ENCODE measurements at regions not wholly inside any gene's neighbourhood (a gene's known extent, or its start where the extent isn't known, plus 50 kb on each side); places are given as distances from the start of the nearest gene placed in this dataset.

DNA sequence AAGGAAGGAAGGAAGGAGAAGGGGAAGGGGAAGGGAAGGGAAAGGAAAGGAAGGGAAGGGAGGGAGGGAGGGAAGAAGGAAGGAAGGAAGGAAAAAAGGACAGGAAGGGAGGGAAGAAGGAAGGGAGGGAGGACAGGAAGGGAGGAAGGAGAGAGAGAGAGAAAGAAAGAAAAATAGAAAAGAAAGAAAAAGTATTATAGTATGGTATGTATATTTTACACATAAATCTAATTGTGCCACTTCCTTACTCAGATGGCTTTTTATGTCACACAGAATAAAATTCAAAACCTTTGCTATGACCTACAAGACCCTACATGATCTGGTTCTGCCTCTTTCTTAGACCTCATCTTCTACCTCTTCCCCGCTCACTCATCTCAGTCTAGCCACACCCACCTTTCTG lies 1016.9 kb upstream of the AUTS2 start:
- TF ChIP-seq Cebpa-rat (IDR thresholded peaks at IDR 0.05), result no peak
- Histone ChIP-seq H3K36me3 (no peaks in the 10 kb centered on the region), H3K4me1 (no peaks in the 10 kb centered on the region), H3K9ac (no peak overlapping the region), H3K4me2 (no peak overlapping the region), H4K20me1 (no peaks in the 10 kb centered on the region), H3K27ac (no peak overlapping the region), H3K9me3 (replicated peaks in 1 of 11) (peaks cover 12 to 32% (median 21%) of the 10 kb centered on the region in 11 experiments; a peak in 20 of 22 replicates), H3K27me3 (no peaks in the 10 kb centered on the region), H3K4me3 (no peak overlapping the region)

GRCh38 chr7:68587599-68587998 lies 1010.7 kb upstream of the AUTS2 start:
- Histone ChIP-seq H3K4me1 (no peaks in the 10 kb centered on the region), H3K9me3 (replicated peaks in 1 of 11) (peaks cover 0 to 6% (median 0%) of the 10 kb centered on the region in 11 experiments; a peak in 4 of 22 replicates), H3K36me3 (no peaks in the 10 kb centered on the region), H4K20me1 (no peaks in the 10 kb centered on the region), H3K9ac (no peak overlapping the region), H3K4me3 (no peak overlapping the region), H3K27ac (no peak overlapping the region), H3K4me2 (no peak overlapping the region), H3K27me3 (no peaks in the 10 kb centered on the region)
- TF ChIP-seq Cebpa-rat (IDR thresholded peaks at IDR 0.05), result no peak

DNA sequence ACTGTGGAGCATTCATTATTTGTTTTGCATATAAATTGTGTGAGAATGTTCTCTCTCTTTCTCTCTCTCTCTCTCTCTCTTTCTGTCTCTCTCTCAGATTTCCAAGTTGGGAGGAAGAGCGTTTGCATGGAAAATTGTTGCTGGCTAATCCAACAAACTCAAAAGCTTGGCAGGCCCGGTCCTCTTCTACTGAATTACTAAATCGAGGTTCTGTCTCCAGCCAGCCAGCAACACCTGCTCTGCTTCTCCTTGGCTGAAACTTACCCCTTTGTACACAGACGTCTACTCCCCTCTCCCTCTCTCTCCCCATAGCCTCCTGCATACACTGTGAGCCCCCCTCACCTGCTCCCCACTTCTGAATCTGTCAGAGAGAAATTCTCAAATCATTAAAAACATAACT lies 996.4 kb upstream of the AUTS2 start:
- no peak overlapping the region for H3K9ac ChIP-seq
- no peak overlapping the region for H3K4me3 ChIP-seq
- no peaks in the 10 kb centered on the region; a peak in 1 of 20 replicates for H3K4me1 ChIP-seq
- H4K20me1 ChIP-seq, result no peaks in the 10 kb centered on the region
- no peak for TF ChIP-seq Cebpa-rat (IDR thresholded peaks at IDR 0.05)
- no peak overlapping the region for H3K4me2 ChIP-seq
- H3K27ac ChIP-seq, result no peak overlapping the region
- H3K9me3 ChIP-seq (replicated peaks in 1 of 11), result peaks cover 6 to 12% (median 9%) of the 10 kb centered on the region in 11 experiments; a peak in 19 of 22 replicates
- H3K36me3 ChIP-seq, result no peaks in the 10 kb centered on the region
- no peaks in the 10 kb centered on the region for H3K27me3 ChIP-seq

GRCh38 chr7:68604541-68604940 lies 993.7 kb upstream of the AUTS2 start:
- Histone ChIP-seq H3K9ac (no peak overlapping the region), H3K9me3 (replicated peaks in 1 of 11) (peaks cover 29 to 37% (median 33%) of the 10 kb centered on the region in 11 experiments), H3K27me3 (no peaks in the 10 kb centered on the region), H4K20me1 (no peaks in the 10 kb centered on the region), H3K27ac (no peak overlapping the region), H3K36me3 (peaks cover 0 to 4% (median 0%) of the 10 kb centered on the region in 11 experiments; a peak in 1 of 22 replicates), H3K4me2 (no peak overlapping the region), H3K4me1 (no peaks in the 10 kb centered on the region; a peak in 1 of 20 replicates), H3K4me3 (no peak overlapping the region)
- no peak for TF ChIP-seq Cebpa-rat (IDR thresholded peaks at IDR 0.05)

DNA sequence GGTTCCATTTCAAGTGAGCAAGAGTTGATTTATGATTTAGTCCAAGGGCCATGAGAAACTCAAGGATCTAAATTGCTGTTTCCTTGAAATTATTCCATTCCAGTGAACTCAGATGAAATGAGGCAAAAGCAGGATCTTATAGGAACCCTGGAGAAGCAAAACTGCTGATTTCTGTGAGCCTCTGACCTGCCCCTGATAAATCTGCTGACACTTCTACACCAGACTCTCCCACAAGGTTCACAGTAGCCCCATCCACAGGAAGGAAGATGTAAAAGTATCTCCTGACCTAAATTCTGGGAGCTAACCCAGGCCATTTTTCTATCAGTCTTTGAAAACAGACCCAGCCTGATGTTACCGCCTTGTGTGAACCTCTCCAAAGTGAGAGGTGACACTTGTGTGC lies 987.6 kb upstream of the AUTS2 start:
- H3K9ac ChIP-seq, result no peak overlapping the region
- no peak for TF ChIP-seq Cebpa-rat (IDR thresholded peaks at IDR 0.05)
- no peak overlapping the region for H3K27ac ChIP-seq
- H3K9me3 ChIP-seq (replicated peaks in 1 of 11), result peaks cover 29 to 57% (median 41%) of the 10 kb centered on the region in 11 experiments
- peaks cover 0 to 4% (median 0%) of the 10 kb centered on the region in 11 experiments; a peak in 1 of 22 replicates for H3K36me3 ChIP-seq
- H4K20me1 ChIP-seq, result no peaks in the 10 kb centered on the region
- no peaks in the 10 kb centered on the region for H3K27me3 ChIP-seq
- H3K4me2 ChIP-seq, result no peak overlapping the region
- no peaks in the 10 kb centered on the region for H3K4me1 ChIP-seq
- H3K4me3 ChIP-seq, result no peak overlapping the region

- Histone ChIP-seq H3K9me3 (replicated peaks in 1 of 11) (peaks cover 9 to 49% (median 25%) of the 10 kb centered on the region in 11 experiments), H3K27ac (no peak overlapping the region), H3K9ac (no peak overlapping the region), H3K36me3 (0 out of 22 replicates have a peak, but pooled peaks cover 0 to 4% (median 0%) of the 10 kb centered on the region in 11 experiments), H3K4me3 (no peak overlapping the region), H3K4me1 (no peaks in the 10 kb centered on the region), H4K20me1 (no peaks in the 10 kb centered on the region), H3K4me2 (no peak overlapping the region), H3K27me3 (no peaks in the 10 kb centered on the region)
- TF ChIP-seq Cebpa-rat (IDR thresholded peaks at IDR 0.05), result no peak
Observed at GRCh38 chr7:68613405-68613804, 984.9 kb upstream of the AUTS2 start.

DNA sequence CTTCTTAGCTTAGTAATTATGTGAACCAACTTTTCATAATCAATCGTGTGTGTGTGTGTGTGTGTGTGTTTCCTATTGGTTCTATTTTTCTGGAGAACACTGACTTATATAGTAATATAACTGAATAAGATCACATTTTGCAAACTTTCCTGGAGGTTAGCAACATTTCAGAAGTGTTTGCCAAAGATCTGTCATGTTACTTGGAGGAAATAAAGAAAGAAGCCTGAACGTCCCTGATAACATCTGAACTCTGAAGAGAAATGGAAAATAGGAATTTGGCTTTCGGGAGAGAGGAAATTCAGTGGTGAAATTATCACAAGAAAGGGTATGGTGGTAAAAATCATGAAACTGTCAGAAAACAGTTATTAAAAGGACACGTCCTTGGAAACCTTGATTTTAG lies 984.4 kb upstream of the AUTS2 start:
- no peak for TF ChIP-seq Cebpa-rat (IDR thresholded peaks at IDR 0.05)

GRCh38 chr7:68619526-68619925 lies 978.7 kb upstream of the AUTS2 start:
- Histone ChIP-seq H3K4me2 (no peak overlapping the region), H3K9ac (no peak overlapping the region), H3K36me3 (no peaks in the 10 kb centered on the region), H3K4me1 (no peaks in the 10 kb centered on the region), H3K27me3 (no peaks in the 10 kb centered on the region), H3K9me3 (replicated peaks in 1 of 11) (peaks cover 0 to 25% (median 13%) of the 10 kb centered on the region in 11 experiments; a peak in 13 of 22 replicates), H3K27ac (no peak overlapping the region), H3K4me3 (no peak overlapping the region), H4K20me1 (no peaks in the 10 kb centered on the region)
- peak in 2 of 11 experiments; percentile 22 to 37; a peak in 1 of 22 replicates for TF ChIP-seq Cebpa-rat (IDR thresholded peaks at IDR 0.05)

More for the DNA sequence above, 984.4 kb upstream of the AUTS2 start:
- H3K27ac ChIP-seq, result no peak overlapping the region
- no peaks in the 10 kb centered on the region for H3K4me1 ChIP-seq
- H3K4me2 ChIP-seq, result no peak overlapping the region
- H4K20me1 ChIP-seq, result no peaks in the 10 kb centered on the region
- peaks cover 4 to 44% (median 20%) of the 10 kb centered on the region in 11 experiments for H3K9me3 ChIP-seq (replicated peaks in 1 of 11)
- H3K27me3 ChIP-seq, result no peaks in the 10 kb centered on the region
- H3K9ac ChIP-seq, result no peak overlapping the region
- H3K4me3 ChIP-seq, result no peak overlapping the region
- H3K36me3 ChIP-seq, result no peaks in the 10 kb centered on the region

GRCh38 chr7:68622500-68622899 lies 975.8 kb upstream of the AUTS2 start:
- H3K9ac ChIP-seq, result no peak overlapping the region
- TF ChIP-seq Cebpa-rat (IDR thresholded peaks at IDR 0.05), result no peak

GRCh38 chr7:68623030-68623429 lies 975.2 kb upstream of the AUTS2 start:
- Histone ChIP-seq H3K27ac (no peak overlapping the region), H3K9ac (no peak overlapping the region), H3K36me3 (no peaks in the 10 kb centered on the region), H3K9me3 (replicated peaks in 1 of 11) (0 out of 22 replicates have a peak, but pooled peaks cover 0 to under 1% (median 0%) of the 10 kb centered on the region in 11 experiments), H4K20me1 (no peaks in the 10 kb centered on the region), H3K4me2 (no peak overlapping the region), H3K27me3 (no peaks in the 10 kb centered on the region), H3K4me1 (no peaks in the 10 kb centered on the region), H3K4me3 (no peak overlapping the region)
- TF ChIP-seq Cebpa-rat (IDR thresholded peaks at IDR 0.05), result no peak

More at GRCh38 chr7:68622500-68622899, 975.8 kb upstream of the AUTS2 start:
- Histone ChIP-seq H3K27ac (no peak overlapping the region), H4K20me1 (no peaks in the 10 kb centered on the region), H3K36me3 (no peaks in the 10 kb centered on the region), H3K4me1 (no peaks in the 10 kb centered on the region), H3K4me3 (no peak overlapping the region), H3K27me3 (no peaks in the 10 kb centered on the region), H3K4me2 (no peak overlapping the region), H3K9me3 (replicated peaks in 1 of 11) (peaks cover 0 to 6% (median 0%) of the 10 kb centered on the region in 11 experiments; a peak in 3 of 22 replicates)

All from BLaER1 treated with 17β-estradiol and CSF1 and Interleukin-3, amounts not matched to agents 10 nM and 100 nM (cell line).